ENCODE measurements at regions not wholly inside any gene's neighbourhood (a gene's known extent, or its start where the extent isn't known, plus 50 kb on each side); places are given as distances from the start of the nearest gene placed in this dataset.

DNA sequence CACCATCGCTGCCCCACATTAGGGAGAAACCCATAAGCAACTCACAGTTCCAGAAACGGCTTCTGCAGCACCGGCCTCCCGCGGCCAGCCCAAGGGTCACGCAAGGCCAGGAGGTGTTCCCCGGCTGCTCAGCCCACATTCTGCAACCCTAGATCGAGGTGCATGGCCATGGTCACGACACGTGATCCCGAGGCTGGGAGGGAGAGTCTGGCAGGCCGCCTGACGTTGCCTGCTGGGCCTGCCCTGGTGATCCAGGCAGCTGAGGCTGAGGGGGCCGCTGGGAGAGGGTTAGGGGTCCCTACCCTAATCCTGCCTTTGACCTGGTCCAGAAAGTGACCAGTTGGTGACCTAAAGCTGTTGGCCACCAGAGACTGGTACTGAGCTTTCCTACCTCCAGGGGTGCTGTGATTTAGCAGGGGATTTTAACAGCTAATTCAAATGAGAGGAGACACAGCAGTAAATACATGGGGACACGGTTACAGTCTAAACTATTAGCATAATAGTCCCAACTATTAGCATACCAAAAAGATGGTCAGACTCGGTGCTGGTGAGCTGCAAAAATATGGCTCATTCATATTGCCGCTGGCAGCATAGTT is 97.4 kb upstream of the CIBAR2 start (continued):
- TF ChIP-seq ZNF781 (CRISPR knock-in tag; IDR thresholded peaks at IDR 0.05; ENCODE audit: borderline replicate concordance, not compliant biosample characterization) = peak; percentile 32
- no peak for TF ChIP-seq MATR3 (CRISPR knock-in tag; IDR thresholded peaks at IDR 0.05)
- TF ChIP-seq HNRNPH1 (optimal IDR thresholded peaks at IDR 0.05; ENCODE audit: low read depth, low read length) = no peak
- no peak for TF ChIP-seq SP4 (CRISPR knock-in tag; IDR thresholded peaks at IDR 0.05)
- 0 out of 2 replicates have a peak, but pooled peaks have one; percentile 5 for TF ChIP-seq SP2 (CRISPR knock-in tag; IDR thresholded peaks at IDR 0.05)
- TF ChIP-seq FOXK2 (IDR thresholded peaks at IDR 0.05) = no peak
- TF ChIP-seq, protein P1, sequence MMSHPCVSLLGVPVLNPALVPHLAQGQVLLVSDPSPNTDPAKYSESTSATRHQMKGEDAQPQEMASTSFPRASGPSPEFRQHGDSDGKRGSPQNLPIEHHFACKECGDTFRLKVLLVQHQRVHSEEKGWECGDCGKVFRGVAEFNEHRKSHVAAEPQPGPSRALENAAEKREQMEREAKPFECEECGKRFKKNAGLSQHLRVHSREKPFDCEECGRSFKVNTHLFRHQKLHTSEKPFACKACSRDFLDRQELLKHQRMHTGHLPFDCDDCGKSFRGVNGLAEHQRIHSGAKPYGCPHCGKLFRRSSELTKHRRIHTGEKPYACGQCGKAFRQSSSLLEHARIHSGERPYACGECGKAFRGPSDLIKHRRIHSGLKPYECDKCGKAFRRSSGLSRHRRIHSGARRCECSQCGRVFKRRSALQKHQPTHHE (CRISPR knock-in tag; IDR thresholded peaks at IDR 0.05; ENCODE audit: borderline replicate concordance) = no peak
- TF ChIP-seq FOSL2 (CRISPR knock-in tag; IDR thresholded peaks at IDR 0.05) = peak; percentile 34; the same call in 1 of the 2 replicates
- no peak for TF ChIP-seq MTF1 (CRISPR knock-in tag; IDR thresholded peaks at IDR 0.05)
- TF ChIP-seq MXD4 (CRISPR knock-in tag; IDR thresholded peaks at IDR 0.05) = peak; percentile 88
- no peak for TF ChIP-seq MBD4 (IDR thresholded peaks at IDR 0.05; ENCODE audit: borderline replicate concordance, low read length)
- TF ChIP-seq MLLT10 (CRISPR knock-in tag; IDR thresholded peaks at IDR 0.05) = no peak
- TF ChIP-seq FOSL1 (CRISPR knock-in tag; IDR thresholded peaks at IDR 0.05; ENCODE audit: borderline replicate concordance) = no peak
- TF ChIP-seq ZNF770 (CRISPR knock-in tag; IDR thresholded peaks at IDR 0.05) = no peak; the same call in 1 of the 2 replicates
- no peak for TF ChIP-seq ZSCAN31 (CRISPR knock-in tag; IDR thresholded peaks at IDR 0.05; ENCODE audit: low read depth)
- TF ChIP-seq ZEB1 (IDR thresholded peaks at IDR 0.05; ENCODE audit: insufficient replicate concordance, low read depth) = no peak
- TF ChIP-seq, protein P2, sequence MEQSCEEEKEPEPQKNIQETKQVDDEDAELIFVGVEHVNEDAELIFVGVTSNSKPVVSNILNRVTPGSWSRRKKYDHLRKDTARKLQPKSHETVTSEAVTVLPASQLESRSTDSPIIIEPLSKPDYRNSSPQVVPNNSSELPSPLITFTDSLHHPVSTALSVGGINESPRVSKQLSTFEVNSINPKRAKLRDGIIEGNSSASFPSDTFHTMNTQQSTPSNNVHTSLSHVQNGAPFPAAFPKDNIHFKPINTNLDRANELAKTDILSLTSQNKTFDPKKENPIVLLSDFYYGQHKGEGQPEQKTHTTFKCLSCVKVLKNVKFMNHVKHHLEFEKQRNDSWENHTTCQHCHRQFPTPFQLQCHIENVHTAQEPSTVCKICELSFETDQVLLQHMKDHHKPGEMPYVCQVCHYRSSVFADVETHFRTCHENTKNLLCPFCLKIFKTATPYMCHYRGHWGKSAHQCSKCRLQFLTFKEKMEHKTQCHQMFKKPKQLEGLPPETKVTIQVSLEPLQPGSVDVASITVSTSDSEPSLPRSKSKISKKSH (CRISPR knock-in tag; IDR thresholded peaks at IDR 0.05; ENCODE audit: borderline replicate concordance) = 0 out of 2 replicates have a peak, but pooled peaks have one; percentile 62
- peak; percentile 30; the same call in 1 of the 2 replicates for TF ChIP-seq KMT2A (CRISPR knock-in tag; IDR thresholded peaks at IDR 0.05)
- no peak for TF ChIP-seq MAZ (IDR thresholded peaks at IDR 0.05; ENCODE audit: borderline replicate concordance, low read depth, low read length)
- no peak for TF ChIP-seq MAZ (CRISPR knock-in tag; IDR thresholded peaks at IDR 0.05; ENCODE audit: low read depth)
- TF ChIP-seq HIVEP1 (CRISPR knock-in tag; IDR thresholded peaks at IDR 0.05) = peak; percentile 96
- TF ChIP-seq ZSCAN21 (CRISPR knock-in tag; IDR thresholded peaks at IDR 0.05; ENCODE audit: borderline replicate concordance) = peak; percentile 32; the same call in 1 of the 2 replicates
- TF ChIP-seq NFE2 (CRISPR knock-in tag; IDR thresholded peaks at IDR 0.05) = no peak
- TF ChIP-seq ZC3H4 (CRISPR knock-in tag; IDR thresholded peaks at IDR 0.05; ENCODE audit: borderline replicate concordance) = no peak
- TF ChIP-seq ELF4 (CRISPR knock-in tag; IDR thresholded peaks at IDR 0.05; ENCODE audit: borderline replicate concordance) = no peak
- TF ChIP-seq STAT5B (CRISPR knock-in tag; IDR thresholded peaks at IDR 0.05) = no peak
- TF ChIP-seq ZNF264 (CRISPR knock-in tag; IDR thresholded peaks at IDR 0.05) = peak; percentile 19; the same call in 1 of the 2 replicates
